ENCODE measurements at regions not wholly inside any gene's neighbourhood (a gene's known extent, or its start where the extent isn't known, plus 50 kb on each side); places are given as distances from the start of the nearest gene placed in this dataset.

DNA sequence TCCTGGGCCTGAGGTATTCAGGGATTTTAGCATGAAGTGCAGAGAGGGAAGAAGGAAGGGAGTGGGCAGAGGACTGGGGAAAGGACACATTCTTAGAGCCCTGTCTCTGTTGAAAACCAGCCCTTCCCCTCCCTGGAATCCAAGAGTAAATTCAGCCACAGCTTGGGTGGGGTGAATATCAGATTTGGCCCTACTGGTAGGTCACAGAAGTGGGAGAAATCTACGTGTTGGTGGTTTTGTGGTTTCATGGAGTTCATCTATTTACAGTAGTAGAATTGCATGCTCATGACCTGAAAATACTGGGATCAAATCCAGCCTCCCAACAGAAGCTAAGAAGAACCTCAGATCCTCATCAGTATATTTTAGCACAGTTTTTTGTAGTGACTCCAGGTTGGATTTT is 404.4 kb downstream of the BMP2 start:
- TF ChIP-seq, protein P1, sequence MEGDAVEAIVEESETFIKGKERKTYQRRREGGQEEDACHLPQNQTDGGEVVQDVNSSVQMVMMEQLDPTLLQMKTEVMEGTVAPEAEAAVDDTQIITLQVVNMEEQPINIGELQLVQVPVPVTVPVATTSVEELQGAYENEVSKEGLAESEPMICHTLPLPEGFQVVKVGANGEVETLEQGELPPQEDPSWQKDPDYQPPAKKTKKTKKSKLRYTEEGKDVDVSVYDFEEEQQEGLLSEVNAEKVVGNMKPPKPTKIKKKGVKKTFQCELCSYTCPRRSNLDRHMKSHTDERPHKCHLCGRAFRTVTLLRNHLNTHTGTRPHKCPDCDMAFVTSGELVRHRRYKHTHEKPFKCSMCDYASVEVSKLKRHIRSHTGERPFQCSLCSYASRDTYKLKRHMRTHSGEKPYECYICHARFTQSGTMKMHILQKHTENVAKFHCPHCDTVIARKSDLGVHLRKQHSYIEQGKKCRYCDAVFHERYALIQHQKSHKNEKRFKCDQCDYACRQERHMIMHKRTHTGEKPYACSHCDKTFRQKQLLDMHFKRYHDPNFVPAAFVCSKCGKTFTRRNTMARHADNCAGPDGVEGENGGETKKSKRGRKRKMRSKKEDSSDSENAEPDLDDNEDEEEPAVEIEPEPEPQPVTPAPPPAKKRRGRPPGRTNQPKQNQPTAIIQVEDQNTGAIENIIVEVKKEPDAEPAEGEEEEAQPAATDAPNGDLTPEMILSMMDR (IDR thresholded peaks at IDR 0.05; ENCODE audit: low read depth, low read length, missing input control): no peak
- TF ChIP-seq, protein P2, sequence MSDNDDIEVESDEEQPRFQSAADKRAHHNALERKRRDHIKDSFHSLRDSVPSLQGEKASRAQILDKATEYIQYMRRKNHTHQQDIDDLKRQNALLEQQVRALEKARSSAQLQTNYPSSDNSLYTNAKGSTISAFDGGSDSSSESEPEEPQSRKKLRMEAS (IDR thresholded peaks at IDR 0.05): no peak
- no peak for TF ChIP-seq TAF1 (conservative IDR thresholded peaks at IDR 0.05)
- TF ChIP-seq RAD21 (IDR thresholded peaks at IDR 0.05): no peak
- no peak for TF ChIP-seq GABPA (IDR thresholded peaks at IDR 0.05 in 1 of 2, conservative IDR thresholded peaks at IDR 0.05 in 1 of 2)
- TF ChIP-seq NR2F2 (IDR thresholded peaks at IDR 0.05): no peak
- TF ChIP-seq, protein P3, sequence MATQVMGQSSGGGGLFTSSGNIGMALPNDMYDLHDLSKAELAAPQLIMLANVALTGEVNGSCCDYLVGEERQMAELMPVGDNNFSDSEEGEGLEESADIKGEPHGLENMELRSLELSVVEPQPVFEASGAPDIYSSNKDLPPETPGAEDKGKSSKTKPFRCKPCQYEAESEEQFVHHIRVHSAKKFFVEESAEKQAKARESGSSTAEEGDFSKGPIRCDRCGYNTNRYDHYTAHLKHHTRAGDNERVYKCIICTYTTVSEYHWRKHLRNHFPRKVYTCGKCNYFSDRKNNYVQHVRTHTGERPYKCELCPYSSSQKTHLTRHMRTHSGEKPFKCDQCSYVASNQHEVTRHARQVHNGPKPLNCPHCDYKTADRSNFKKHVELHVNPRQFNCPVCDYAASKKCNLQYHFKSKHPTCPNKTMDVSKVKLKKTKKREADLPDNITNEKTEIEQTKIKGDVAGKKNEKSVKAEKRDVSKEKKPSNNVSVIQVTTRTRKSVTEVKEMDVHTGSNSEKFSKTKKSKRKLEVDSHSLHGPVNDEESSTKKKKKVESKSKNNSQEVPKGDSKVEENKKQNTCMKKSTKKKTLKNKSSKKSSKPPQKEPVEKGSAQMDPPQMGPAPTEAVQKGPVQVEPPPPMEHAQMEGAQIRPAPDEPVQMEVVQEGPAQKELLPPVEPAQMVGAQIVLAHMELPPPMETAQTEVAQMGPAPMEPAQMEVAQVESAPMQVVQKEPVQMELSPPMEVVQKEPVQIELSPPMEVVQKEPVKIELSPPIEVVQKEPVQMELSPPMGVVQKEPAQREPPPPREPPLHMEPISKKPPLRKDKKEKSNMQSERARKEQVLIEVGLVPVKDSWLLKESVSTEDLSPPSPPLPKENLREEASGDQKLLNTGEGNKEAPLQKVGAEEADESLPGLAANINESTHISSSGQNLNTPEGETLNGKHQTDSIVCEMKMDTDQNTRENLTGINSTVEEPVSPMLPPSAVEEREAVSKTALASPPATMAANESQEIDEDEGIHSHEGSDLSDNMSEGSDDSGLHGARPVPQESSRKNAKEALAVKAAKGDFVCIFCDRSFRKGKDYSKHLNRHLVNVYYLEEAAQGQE (IDR thresholded peaks at IDR 0.05): no peak

Data from liver (tissue), 3 donors.